BE2C (cell line): ENCODE measurements at regions not wholly inside any gene's neighbourhood (a gene's known extent, or its start where the extent isn't known, plus 50 kb on each side); places are given as distances from the start of the nearest gene placed in this dataset.

Source experiments
- DNase-seq: peaks from one replicate; pipeline ENCODE4 v3.0.0-alpha.2; 2020
- H3K27me3 ChIP-seq: fragments of 250-450 bp; sonication (Bioruptor Pico); 2 replicates; pipeline ENCODE4 v1.5.1; 2020; ENCODE audit warnings: mild to moderate bottlenecking
- H3K36me3 ChIP-seq: fragments of 250-450 bp; sonication (Bioruptor Pico); 2 replicates; pipeline ENCODE4 v1.5.1; 2020; ENCODE audit warnings: mild to moderate bottlenecking
- H3K4me1 ChIP-seq: fragments of 250-450 bp; sonication (Bioruptor Pico); 2 replicates; pipeline ENCODE4 v1.5.1; 2020
- H3K4me3 ChIP-seq: 2 replicates; pipeline ENCODE4 v1.5.1; 2011; ENCODE audit warnings: low read depth, low read length
- H3K9me3 ChIP-seq: fragments of 250-450 bp; sonication (Bioruptor Pico); 2 replicates; pipeline ENCODE4 v1.5.1; 2020
- TF ChIP-seq, protein P1 (sequence below): IDR thresholded peaks from 2 replicates; pipeline ENCODE4 v1.5.1; 2012; ENCODE audit warnings: mild to moderate bottlenecking, low read depth, low read length

DNA sequence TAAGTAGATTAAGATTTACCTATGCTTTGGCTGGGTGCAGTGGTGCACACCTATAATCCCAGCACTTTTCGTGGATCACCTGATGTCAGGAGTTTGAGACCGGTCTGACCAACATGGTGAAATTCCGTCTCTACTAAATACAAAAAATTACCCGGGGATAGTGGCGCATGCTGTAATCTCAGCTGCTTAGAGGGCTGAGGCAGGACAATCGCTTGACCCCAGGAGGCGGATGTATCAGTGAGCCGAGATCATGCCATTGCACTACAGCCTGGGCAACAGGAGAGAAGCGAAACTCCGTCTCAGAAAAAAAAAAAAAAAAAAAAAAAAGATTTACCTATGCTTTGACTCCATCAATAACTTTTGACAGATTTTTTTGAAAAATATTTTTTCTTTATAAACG lies 267.1 kb upstream of the SEMA6A start:
- no peaks in the 10 kb centered on the region for H3K9me3 ChIP-seq
- H3K4me1 ChIP-seq: no peaks in the 10 kb centered on the region; the same call in 1 of the 2 replicates
- no peak overlapping the region for H3K4me3 ChIP-seq
- no peak for DNase-seq
- H3K36me3 ChIP-seq: no peaks in the 10 kb centered on the region
- H3K27me3 ChIP-seq: no peaks in the 10 kb centered on the region
- TF ChIP-seq, protein P1, sequence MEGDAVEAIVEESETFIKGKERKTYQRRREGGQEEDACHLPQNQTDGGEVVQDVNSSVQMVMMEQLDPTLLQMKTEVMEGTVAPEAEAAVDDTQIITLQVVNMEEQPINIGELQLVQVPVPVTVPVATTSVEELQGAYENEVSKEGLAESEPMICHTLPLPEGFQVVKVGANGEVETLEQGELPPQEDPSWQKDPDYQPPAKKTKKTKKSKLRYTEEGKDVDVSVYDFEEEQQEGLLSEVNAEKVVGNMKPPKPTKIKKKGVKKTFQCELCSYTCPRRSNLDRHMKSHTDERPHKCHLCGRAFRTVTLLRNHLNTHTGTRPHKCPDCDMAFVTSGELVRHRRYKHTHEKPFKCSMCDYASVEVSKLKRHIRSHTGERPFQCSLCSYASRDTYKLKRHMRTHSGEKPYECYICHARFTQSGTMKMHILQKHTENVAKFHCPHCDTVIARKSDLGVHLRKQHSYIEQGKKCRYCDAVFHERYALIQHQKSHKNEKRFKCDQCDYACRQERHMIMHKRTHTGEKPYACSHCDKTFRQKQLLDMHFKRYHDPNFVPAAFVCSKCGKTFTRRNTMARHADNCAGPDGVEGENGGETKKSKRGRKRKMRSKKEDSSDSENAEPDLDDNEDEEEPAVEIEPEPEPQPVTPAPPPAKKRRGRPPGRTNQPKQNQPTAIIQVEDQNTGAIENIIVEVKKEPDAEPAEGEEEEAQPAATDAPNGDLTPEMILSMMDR: no peak

- TF ChIP-seq, protein P1: no peak
Measured at GRCh38 chr5:116838011-116838536, 263.5 kb upstream of the SEMA6A start.

GRCh38 chr5:116834796-116835515 lies 260.3 kb upstream of the SEMA6A start:
- Histone ChIP-seq H3K4me3 (no peak overlapping the region), H3K27me3 (no peaks in the 10 kb centered on the region), H3K4me1 (no peaks in the 10 kb centered on the region; the same call in 1 of the 2 replicates), H3K36me3 (no peaks in the 10 kb centered on the region), H3K9me3 (no peaks in the 10 kb centered on the region)
- TF ChIP-seq, protein P1: no peak
- no peak for DNase-seq

More at GRCh38 chr5:116838011-116838536, 263.5 kb upstream of the SEMA6A start:
- Histone ChIP-seq H3K36me3 (no peaks in the 10 kb centered on the region), H3K4me1 (no peaks in the 10 kb centered on the region; the same call in 1 of the 2 replicates), H3K27me3 (no peaks in the 10 kb centered on the region), H3K9me3 (no peaks in the 10 kb centered on the region), H3K4me3 (no peak overlapping the region)
- no peak for DNase-seq

GRCh38 chr5:116830079-116830478 lies 255.5 kb upstream of the SEMA6A start:
- Histone ChIP-seq H3K4me1 (no peaks in the 10 kb centered on the region), H3K36me3 (no peaks in the 10 kb centered on the region), H3K27me3 (no peaks in the 10 kb centered on the region), H3K9me3 (no peaks in the 10 kb centered on the region), H3K4me3 (no peak overlapping the region)
- TF ChIP-seq, protein P1: no peak
- no peak for DNase-seq

DNA sequence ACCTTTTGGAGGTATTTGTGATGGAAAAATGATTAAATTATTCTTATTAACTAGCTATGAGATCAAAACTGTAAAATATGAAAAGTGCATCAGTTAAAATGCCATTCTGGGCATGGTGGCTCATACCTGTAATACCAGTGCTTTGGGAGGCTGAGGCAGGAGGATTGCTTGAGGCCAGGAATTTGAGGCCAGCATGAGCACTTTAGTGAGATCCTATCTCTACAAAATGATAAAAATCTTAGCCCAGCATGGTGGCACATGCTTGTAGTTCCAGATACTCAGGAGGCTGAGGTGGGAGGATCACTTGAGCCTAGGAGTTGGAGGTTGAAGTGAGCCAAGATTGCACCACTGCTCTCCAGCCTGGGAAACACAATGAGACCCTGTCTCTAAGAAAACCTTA lies 252.5 kb upstream of the SEMA6A start:
- TF ChIP-seq, protein P1: no peak
- Histone ChIP-seq H3K4me3 (no peak overlapping the region), H3K27me3 (no peaks in the 10 kb centered on the region), H3K36me3 (no peaks in the 10 kb centered on the region), H3K4me1 (no peaks in the 10 kb centered on the region), H3K9me3 (no peaks in the 10 kb centered on the region)
- DNase-seq: no peak

DNA sequence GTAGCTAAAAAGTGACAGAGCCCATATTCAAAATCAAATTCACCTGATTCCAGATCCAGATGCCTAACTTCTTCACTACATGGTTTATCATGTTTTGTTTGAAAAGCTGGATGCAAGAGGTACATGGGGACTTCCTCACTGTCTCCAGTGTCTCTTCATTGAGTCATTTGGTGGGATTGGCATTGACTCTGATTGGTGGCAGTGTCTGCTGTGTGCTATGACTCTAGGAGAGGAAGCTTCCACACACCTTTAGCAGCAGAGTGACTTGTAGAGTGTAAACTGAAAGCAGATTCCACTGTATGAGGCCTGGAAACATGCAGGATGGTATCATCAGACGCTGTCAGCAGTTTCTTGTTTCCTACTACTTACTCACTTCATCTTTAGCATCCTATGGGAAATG lies 250.9 kb upstream of the SEMA6A start:
- DNase-seq: no peak
- Histone ChIP-seq H3K4me1 (no peaks in the 10 kb centered on the region), H3K4me3 (no peak overlapping the region), H3K27me3 (no peaks in the 10 kb centered on the region), H3K9me3 (no peaks in the 10 kb centered on the region), H3K36me3 (no peaks in the 10 kb centered on the region)
- TF ChIP-seq, protein P1: no peak
